WTC11 (cell line): ENCODE measurements at regions not wholly inside any gene's neighbourhood (a gene's known extent, or its start where the extent isn't known, plus 50 kb on each side); places are given as distances from the start of the nearest gene placed in this dataset.

Source experiments
- ATAC-seq: fragments of 200-7000 bp; cut with Tn5 transposase; 2 replicates; pipeline ENCODE4 v1.10.0; 2021; ENCODE audit warnings: mild to moderate bottlenecking, moderate library complexity
- CTCF ChIA-PET: fragments of 300-600 bp; sonication (Branson Sonifier 250); formaldehyde crosslinking; loops from one replicate; lab custom pipeline; 2021; ENCODE audit warnings: antibody characterized with exemption; lab: Charles Lee
- POLR2A ChIA-PET: fragments of 350-600 bp; sonication (Branson Sonifier 250); formaldehyde crosslinking; loops from one replicate; lab custom pipeline; 2021; ENCODE audit warnings: antibody characterized with exemption; lab: Charles Lee
- DNase-seq: peaks from one replicate; pipeline ENCODE4 v3.0.0; 2021; ENCODE audit warnings: low spot score
- H3K27ac Mint-ChIP-seq: 2 replicates; pipeline ENCODE4 v1.8.0; 2021; ENCODE audit warnings: mixed read lengths
- H3K27me3 Mint-ChIP-seq: 2 replicates; pipeline ENCODE4 v1.8.0; 2021; ENCODE audit warnings: low read depth, mild to moderate bottlenecking, moderate library complexity, mixed read lengths
- H3K36me3 Mint-ChIP-seq: 2 replicates; pipeline ENCODE4 v1.8.0; 2021; ENCODE audit warnings: mixed read lengths
- H3K4me1 Mint-ChIP-seq: 2 replicates; pipeline ENCODE4 v1.8.0; 2022; ENCODE audit warnings: mixed read lengths
- H3K4me3 Mint-ChIP-seq: 2 replicates; pipeline ENCODE4 v1.8.0; 2021; ENCODE audit warnings: mild to moderate bottlenecking, moderate library complexity, mixed read lengths
- H3K9me3 Mint-ChIP-seq: 2 replicates; pipeline ENCODE4 v1.8.0; 2021; ENCODE audit warnings: mixed read lengths
- ATF2 ChIP-seq: sonication (generic); formaldehyde crosslinking; IDR thresholded peaks from 2 replicates; pipeline ENCODE4 v1.8.1; 2022; ENCODE audit warnings: low read depth, missing genetic modification reagents, borderline replicate concordance
- ELF4 ChIP-seq: sonication (generic); formaldehyde crosslinking; IDR thresholded peaks from 2 replicates; pipeline ENCODE4 v1.8.1; 2022; ENCODE audit warnings: low read depth, mild to moderate bottlenecking, moderate library complexity, missing genetic modification reagents
- EMX1 ChIP-seq: fragments of 250-450 bp; sonication (Bioruptor Pico); IDR thresholded peaks from 2 replicates; pipeline ENCODE4 v1.8.0; 2021; ENCODE audit warnings: mild to moderate bottlenecking
- ERG ChIP-seq: fragments of 250-450 bp; sonication (Bioruptor Pico); IDR thresholded peaks from 2 replicates; pipeline ENCODE4 v1.8.0; 2021; ENCODE audit warnings: mild to moderate bottlenecking
- FOXJ3 ChIP-seq: sonication (generic); formaldehyde crosslinking; IDR thresholded peaks from 2 replicates; pipeline ENCODE4 v1.9.0; 2021; ENCODE audit warnings: missing genetic modification reagents, mild to moderate bottlenecking, borderline replicate concordance
- GABPB1 ChIP-seq: sonication (generic); formaldehyde crosslinking; IDR thresholded peaks from 2 replicates; pipeline ENCODE4 v1.8.1; 2023; ENCODE audit warnings: mild to moderate bottlenecking, missing genetic modification reagents
- IRF2 ChIP-seq: sonication (generic); formaldehyde crosslinking; IDR thresholded peaks from 2 replicates; pipeline ENCODE4 v1.8.0; 2022; ENCODE audit warnings: low read depth, missing genetic modification reagents, borderline replicate concordance
- MLX ChIP-seq: sonication (generic); formaldehyde crosslinking; IDR thresholded peaks from 2 replicates; pipeline ENCODE4 v1.8.1; 2023; ENCODE audit warnings: mild to moderate bottlenecking, missing genetic modification reagents, moderate library complexity
- NFATC4 ChIP-seq: fragments of 250-450 bp; sonication (Bioruptor Pico); IDR thresholded peaks from 2 replicates; pipeline ENCODE4 v1.9.0; 2021; ENCODE audit warnings: mild to moderate bottlenecking
- NFYB ChIP-seq: sonication (generic); formaldehyde crosslinking; conservative IDR thresholded peaks from 2 replicates; pipeline ENCODE4 v1.8.0; 2022; ENCODE audit warnings: low read depth, missing genetic modification reagents
- OVOL2 ChIP-seq: fragments of 250-450 bp; sonication (Bioruptor Pico); IDR thresholded peaks from 2 replicates; pipeline ENCODE4 v1.9.0; 2021; ENCODE audit warnings: mild to moderate bottlenecking, borderline replicate concordance
- PRRX2 ChIP-seq: fragments of 250-450 bp; sonication (Bioruptor Pico); IDR thresholded peaks from 2 replicates; pipeline ENCODE4 v1.8.0; 2021; ENCODE audit warnings: mild to moderate bottlenecking
- SMAD3 ChIP-seq: sonication (generic); formaldehyde crosslinking; IDR thresholded peaks from 2 replicates; pipeline ENCODE4 v1.8.0; 2022; ENCODE audit warnings: missing genetic modification reagents, mild to moderate bottlenecking, borderline replicate concordance
- TEAD1 ChIP-seq: sonication (generic); formaldehyde crosslinking; IDR thresholded peaks from 2 replicates; pipeline ENCODE4 v1.8.0; 2022; ENCODE audit warnings: mild to moderate bottlenecking, missing genetic modification reagents
- TP53 ChIP-seq: sonication (generic); formaldehyde crosslinking; IDR thresholded peaks from 2 replicates; pipeline ENCODE4 v1.8.1; 2023; ENCODE audit warnings: mild to moderate bottlenecking, missing genetic modification reagents
- ZNF232 ChIP-seq: sonication (generic); formaldehyde crosslinking; IDR thresholded peaks from 2 replicates; pipeline ENCODE4 v1.8.0; 2022; ENCODE audit warnings: mild to moderate bottlenecking, missing genetic modification reagents
- ZNF512 ChIP-seq: sonication (generic); formaldehyde crosslinking; IDR thresholded peaks from 2 replicates; pipeline ENCODE4 v1.8.1; 2022; ENCODE audit warnings: missing genetic modification reagents, borderline replicate concordance
- ZNF532 ChIP-seq: fragments of 250-450 bp; sonication (Bioruptor Pico); IDR thresholded peaks from 2 replicates; pipeline ENCODE4 v1.9.0; 2021; ENCODE audit warnings: mild to moderate bottlenecking, borderline replicate concordance
- ZSCAN18 ChIP-seq: fragments of 250-450 bp; sonication (Bioruptor Pico); IDR thresholded peaks from 2 replicates; pipeline ENCODE4 v2.1.2; 2022; ENCODE audit warnings: mild to moderate bottlenecking, moderate library complexity

GRCh38 chr3:159637883-159638542 is 350.6 kb upstream of the IL12A start:
- ATAC-seq (no peak), DNase-seq (no peak)
- H3K27me3 Mint-ChIP-seq = no peaks in the 10 kb centered on the region
- POLR2A ChIA-PET = interaction anchor here (0.6 kb wide), 1 partner anchor 836 kb away, joined by 6 read pairs; the partner anchor contains the start of gene MFSD1
- H3K4me3 Mint-ChIP-seq = no peak overlapping the region
- H3K9me3 Mint-ChIP-seq = no peaks in the 10 kb centered on the region
- no peak for TF ChIP-seq EMX1
- no peak for TF ChIP-seq GABPB1
- TF ChIP-seq ZNF532 (CRISPR knock-in tag) = no peak
- no peak for TF ChIP-seq OVOL2 (CRISPR knock-in tag)
- TF ChIP-seq NFYB (CRISPR knock-in tag) = no peak
- TF ChIP-seq IRF2 = no peak
- TF ChIP-seq ELF4 (CRISPR knock-in tag) = no peak
- TF ChIP-seq ERG (CRISPR knock-in tag) = no peak
- H3K27ac Mint-ChIP-seq = no peak overlapping the region
- no peaks in the 10 kb centered on the region for H3K36me3 Mint-ChIP-seq
- CTCF ChIA-PET = no interaction called here
- peaks cover 35% of the 10 kb centered on the region for H3K4me1 Mint-ChIP-seq

- no peak for ATAC-seq
- Mint-ChIP-seq H3K9me3 (no peaks in the 10 kb centered on the region), H3K4me3 (no peak overlapping the region), H3K4me1 (peaks cover 22% of the 10 kb centered on the region), H3K27ac (peak overlapping the region; percentile 26), H3K36me3 (no peaks in the 10 kb centered on the region), H3K27me3 (no peaks in the 10 kb centered on the region)
- ChIA-PET CTCF (interaction anchor here (1.2 kb wide), 1 partner anchor 164 kb away, joined by 3 read pairs; no protein-coding TSS in a partner anchor), POLR2A (interaction anchor here (0.7 kb wide), 1 partner anchor 57 kb away, joined by 3 read pairs; no protein-coding TSS in a partner anchor)
- DNase-seq = no peak
- TF ChIP-seq MLX (no peak), PRRX2 (no peak)
These were observed 348.4 kb upstream of the IL12A start for GRCh38 chr3:159640225-159640624.

GRCh38 chr3:159643406-159643805 is 345.2 kb upstream of the IL12A start:
- Mint-ChIP-seq H3K27me3 (no peaks in the 10 kb centered on the region), H3K9me3 (no peaks in the 10 kb centered on the region), H3K4me3 (no peak overlapping the region), H3K4me1 (peaks cover 12% of the 10 kb centered on the region), H3K27ac (no peak overlapping the region), H3K36me3 (no peaks in the 10 kb centered on the region)
- ChIA-PET POLR2A (no interaction called here), CTCF (no interaction called here)
- no peak for ATAC-seq
- no peak for DNase-seq
- no peak for TF ChIP-seq FOXJ3 (CRISPR knock-in tag)
- no peak for TF ChIP-seq TP53 (CRISPR knock-in tag)
- TF ChIP-seq, all 79 proteins: peak for 0

- ATAC-seq (no peak), DNase-seq (no peak)
- H3K4me3 Mint-ChIP-seq = no peak overlapping the region
- ChIA-PET POLR2A (no interaction called here), CTCF (no interaction called here)
- no peaks in the 10 kb centered on the region for H3K27me3 Mint-ChIP-seq
- H3K27ac Mint-ChIP-seq = no peak overlapping the region
- peaks cover 3% of the 10 kb centered on the region for H3K4me1 Mint-ChIP-seq
- H3K36me3 Mint-ChIP-seq = no peaks in the 10 kb centered on the region
- H3K9me3 Mint-ChIP-seq = no peaks in the 10 kb centered on the region
- no peak for TF ChIP-seq ATF2 (CRISPR knock-in tag)
- no peak for TF ChIP-seq ZNF512 (CRISPR knock-in tag)
- TF ChIP-seq ZSCAN18 (CRISPR knock-in tag) = no peak
- no peak for TF ChIP-seq NFATC4 (CRISPR knock-in tag)
- TF ChIP-seq TEAD1 (CRISPR knock-in tag) = no peak
- no peak for TF ChIP-seq ZNF232
- TF ChIP-seq SMAD3 = no peak
These were observed 342.8 kb upstream of the IL12A start for GRCh38 chr3:159645874-159646273.
